GM12878 (cell line): ENCODE measurements at regions not wholly inside any gene's neighbourhood (a gene's known extent, or its start where the extent isn't known, plus 50 kb on each side); places are given as distances from the start of the nearest gene placed in this dataset.

ENCODE experiments used
- ATAC-seq: fragments of 200-7000 bp; cut with Tn5 transposase; 3 replicates; pipeline ENCODE4 v1.9.1; 2020; ENCODE audit warnings: mild to moderate bottlenecking, moderate library complexity
- BruUV-seq: library from RNA; stranded (reverse); fragments of 400-500 nt; replicated peaks from 2 replicates; lab custom pipeline; 2021; lab: Mats Ljungman, UMichigan
- CTCF ChIA-PET: fragments of 300-600 bp; sonication (Branson Sonifier 250); formaldehyde crosslinking; extraction: SDS; loops from one replicate; lab custom pipeline; 2021; ENCODE audit warnings: inconsistent platforms; lab: Yijun Ruan, JAX
- POLR2A ChIA-PET: fragments of 350-600 bp; formaldehyde crosslinking; extraction: SDS; loops from one replicate; lab custom pipeline; 2021; ENCODE audit warnings: inconsistent platforms; lab: Charles Lee
- RAD21 ChIA-PET: fragments of 300-600 bp; sonication (Branson Sonifier 250); formaldehyde crosslinking; loops from one replicate; lab custom pipeline; 2023; ENCODE audit warnings: antibody characterized with exemption; ENCODE audit not compliant: unreplicated experiment; lab: Charles Lee
- SMC1A ChIA-PET: fragments of 300-600 bp; sonication (Branson Sonifier 250); formaldehyde crosslinking; loops from one replicate; lab custom pipeline; 2023; ENCODE audit not compliant: unreplicated experiment, uncharacterized antibody; lab: Charles Lee
- DNase-seq: peaks from one replicate; pipeline ENCODE4 v3.0.0-alpha.2; 2011; ENCODE audit warnings: low read depth, low spot score
- FAIRE-seq: peaks from 3 replicates; lab custom pipeline; 2011; peaks lifted over from hg19 to GRCh38; lab: Jason Lieb, UNC
- H2AFZ ChIP-seq: 2 replicates; pipeline ENCODE4 v1.6.0; 2011; ENCODE audit warnings: low read depth, low read length, control low read depth; ENCODE audit not compliant: control insufficient read depth
- H3K27ac ChIP-seq: 2 replicates; pipeline ENCODE4 v1.5.1; 2011; ENCODE audit warnings: control low read depth; ENCODE audit not compliant: control insufficient read depth, insufficient read depth
- H3K27me3 ChIP-seq, 2 experiments: replicated peaks in 1 of 2; 2 replicates each; pipeline versions ENCODE4 v1.6.0 to v1.6.1; 2011; ENCODE audit warnings: low read length in 1 of 2; ENCODE audit not compliant: control insufficient read depth in 2 of 2, insufficient read depth in 2 of 2
- H3K36me3 ChIP-seq, 2 experiments: 2 replicates each; pipeline ENCODE4 v1.5.1; 2011; ENCODE audit warnings: low read length in 1 of 2; ENCODE audit not compliant: control insufficient read depth in 2 of 2, insufficient read depth in 2 of 2
- H3K4me1 ChIP-seq: 2 replicates; pipeline ENCODE4 v1.6.1; 2011; ENCODE audit warnings: mild to moderate bottlenecking, low read length, moderate library complexity, mixed read lengths; ENCODE audit not compliant: control insufficient read depth, insufficient read depth
- H3K4me2 ChIP-seq: 2 replicates; pipeline ENCODE4 v1.6.0; 2011; ENCODE audit warnings: control low read depth; ENCODE audit not compliant: control insufficient read depth, insufficient read depth
- H3K4me3 ChIP-seq: fragments of 200-600 bp; sonication (generic); 2 replicates; pipeline ENCODE4 v1.5.1; 2016
- H3K79me2 ChIP-seq: 2 replicates; pipeline ENCODE4 v1.6.0; 2011; ENCODE audit warnings: low read length; ENCODE audit not compliant: control insufficient read depth, insufficient read depth
- H3K9ac ChIP-seq: 2 replicates; pipeline ENCODE4 v1.8.0; 2011; ENCODE audit warnings: low read length, control low read depth, mixed read lengths; ENCODE audit not compliant: control insufficient read depth, insufficient read depth
- H3K9me3 ChIP-seq: replicated peaks from 3 replicates; pipeline ENCODE4 v1.5.1; 2011; ENCODE audit warnings: mild to moderate bottlenecking, low read length; ENCODE audit not compliant: control insufficient read depth, insufficient read depth
- H4K20me1 ChIP-seq: 2 replicates; pipeline ENCODE4 v1.6.0; 2011; ENCODE audit not compliant: control insufficient read depth, insufficient read depth
- ATF7 ChIP-seq: fragments of 450-650 bp; IDR thresholded peaks from 2 replicates; pipeline ENCODE4 v1.6.1; 2016; ENCODE audit warnings: low read depth, mild to moderate bottlenecking
- BMI1 ChIP-seq: fragments of 450-650 bp; IDR thresholded peaks from 2 replicates; pipeline ENCODE4 v1.6.1; 2016; ENCODE audit warnings: mild to moderate bottlenecking, moderate library complexity, borderline replicate concordance
- FOXK2 ChIP-seq: fragments of 450-650 bp; IDR thresholded peaks from 2 replicates; pipeline ENCODE4 v1.6.1; 2017; ENCODE audit warnings: mild to moderate bottlenecking, moderate library complexity
- GABPA ChIP-seq: IDR thresholded peaks from 2 replicates; pipeline ENCODE4 v1.6.1; 2014; ENCODE audit warnings: antibody characterized with exemption, low read depth, mild to moderate bottlenecking, inconsistent platforms
- JUND ChIP-seq: IDR thresholded peaks from 2 replicates; pipeline ENCODE4 v1.6.1; 2012; ENCODE audit warnings: low read depth, mild to moderate bottlenecking, low read length, improper control_type of control experiment, moderate library complexity
- MTA3 ChIP-seq: IDR thresholded peaks from 2 replicates; pipeline ENCODE4 v1.6.1; 2012; ENCODE audit warnings: low read length, inconsistent platforms, borderline replicate concordance
- NRF1 ChIP-seq: conservative IDR thresholded peaks from 2 replicates; pipeline ENCODE4 v1.6.1; 2011; ENCODE audit warnings: mild to moderate bottlenecking, low read depth, low read length, improper control_type of control experiment
- RELB ChIP-seq: fragments of 450-650 bp; IDR thresholded peaks from 2 replicates; pipeline ENCODE4 v1.6.1; 2017; ENCODE audit warnings: low read depth, mild to moderate bottlenecking, moderate library complexity
- SMAD1 ChIP-seq: fragments of 450-650 bp; IDR thresholded peaks from 2 replicates; pipeline ENCODE4 v1.6.1; 2018; ENCODE audit warnings: mild to moderate bottlenecking, low read depth; ENCODE audit not compliant: partially characterized antibody
- SUPT20H ChIP-seq: IDR thresholded peaks from 2 replicates; pipeline ENCODE4 v1.6.1; 2011; ENCODE audit warnings: low read depth, mild to moderate bottlenecking, low read length, moderate library complexity, borderline replicate concordance; ENCODE audit not compliant: control insufficient read depth
- WGBS: methylation state at CpG from one replicate; pipeline ENCODE4 v1.1.6; 2016; ENCODE audit warnings: low lambda C conversion rate; ENCODE audit not compliant: insufficient replicate concordance, insufficient coverage; ENCODE audit errors: missing lambda C conversion rate; 5-methylcytosine and 5-hydroxymethylcytosine counted together
- in situ Hi-C: fragments of 300-500 bp; cut with MboI; formaldehyde crosslinking; loops from 9 replicates; pipeline ENCODE4 v1.14.3; 2018; ENCODE audit warnings: mixed read lengths
- intact Hi-C: fragments of 100-400 bp; cut with micrococcal nuclease; formaldehyde crosslinking; loops from one replicate; pipeline ENCODE4 v1.14.2; 2022; ENCODE audit not compliant: unreplicated experiment
- TF ChIP-seq, protein P1 (sequence below): IDR thresholded peaks from 2 replicates; pipeline ENCODE4 v1.6.1; 2011; ENCODE audit warnings: low read depth, low read length, improper control_type of control experiment, borderline replicate concordance

DNA sequence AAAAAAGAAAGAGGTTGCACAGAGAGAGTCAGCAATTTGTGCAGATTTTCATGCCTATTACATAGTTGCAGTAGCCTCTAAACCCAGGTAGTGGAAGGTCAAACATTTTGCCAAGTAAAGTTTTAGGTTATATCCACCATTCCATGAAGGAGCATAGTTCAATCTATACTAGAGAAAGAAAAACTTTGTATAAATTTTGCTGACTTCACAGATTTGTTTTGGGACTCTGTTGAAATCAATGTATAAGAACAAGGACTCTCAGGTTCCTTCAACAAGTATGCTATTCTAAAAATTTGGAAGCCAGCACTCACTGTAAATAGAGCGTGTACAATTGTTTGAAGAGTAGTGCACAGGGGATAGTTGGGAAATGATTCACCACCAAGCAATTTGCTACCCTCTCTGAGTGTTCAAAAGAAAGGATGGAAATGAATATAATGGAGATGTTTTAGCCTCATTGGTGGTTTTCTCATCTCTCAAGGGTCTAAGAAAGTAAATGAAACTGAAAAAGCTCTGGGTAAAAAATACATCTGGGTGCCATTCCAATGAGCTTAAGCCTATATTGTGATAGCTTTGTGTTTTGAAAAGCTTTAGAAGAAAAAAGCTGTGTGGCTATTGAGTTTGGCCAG is 508.4 kb upstream of the LUZP2 start (continued):
- TF ChIP-seq RELB (no peak), MTA3 (no peak)
- TF ChIP-seq, all 136 proteins: peak for 0

DNA sequence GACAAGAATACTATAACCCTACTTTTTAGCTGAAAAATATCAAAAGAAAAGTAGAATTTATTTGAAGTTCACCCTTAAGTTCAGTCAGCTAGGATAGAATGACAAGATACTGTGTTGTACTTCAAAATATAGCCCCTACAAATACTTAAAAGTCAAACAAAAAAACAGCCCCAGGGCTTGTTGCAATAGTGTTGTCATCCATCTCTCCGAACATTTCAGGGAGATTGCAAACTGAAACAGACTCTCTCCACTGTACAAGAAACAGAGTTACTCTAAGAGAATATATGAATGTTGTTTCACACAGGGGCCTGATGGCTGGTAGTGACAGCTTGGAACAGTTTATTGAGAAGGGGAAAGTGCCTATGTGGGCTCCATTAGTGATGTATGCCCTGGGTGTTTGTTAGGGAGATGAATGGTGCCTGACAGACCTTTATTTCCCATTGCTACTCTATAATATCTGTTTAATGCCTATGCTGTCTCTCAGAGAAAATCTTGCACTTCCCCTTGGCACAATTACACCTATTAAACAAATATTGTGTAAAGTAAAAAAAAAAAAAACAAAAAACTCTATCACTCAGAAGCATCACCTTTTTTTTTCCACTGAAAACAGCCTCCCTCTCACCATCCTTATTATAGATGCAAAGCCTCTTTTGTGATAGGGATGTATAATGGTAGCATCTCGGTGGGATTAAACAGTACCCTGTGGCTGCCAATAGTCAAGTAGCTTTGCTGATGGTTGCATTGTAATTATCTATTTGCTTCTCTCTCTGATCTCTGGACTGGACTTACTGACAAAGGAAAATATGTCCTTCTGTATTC is 506.3 kb upstream of the LUZP2 start:
- no peak overlapping the region for H3K27ac ChIP-seq
- H3K9ac ChIP-seq, result no peak overlapping the region
- POLR2A ChIA-PET, result no interaction called here
- no peaks in the 10 kb centered on the region for H3K79me2 ChIP-seq
- 0% methylated on average over 2 of the region's 2 CpGs for WGBS
- no peaks in the 10 kb centered on the region for H3K9me3 ChIP-seq
- in situ Hi-C loops, result no loop called here
- no peak overlapping the region for H2AFZ ChIP-seq
- DNase-seq (no peak), ATAC-seq (no peak), FAIRE-seq (no peak)
- no peak for TF ChIP-seq GABPA
- no peak for TF ChIP-seq SMAD1
- TF ChIP-seq JUND, result no peak
- TF ChIP-seq, protein P1, sequence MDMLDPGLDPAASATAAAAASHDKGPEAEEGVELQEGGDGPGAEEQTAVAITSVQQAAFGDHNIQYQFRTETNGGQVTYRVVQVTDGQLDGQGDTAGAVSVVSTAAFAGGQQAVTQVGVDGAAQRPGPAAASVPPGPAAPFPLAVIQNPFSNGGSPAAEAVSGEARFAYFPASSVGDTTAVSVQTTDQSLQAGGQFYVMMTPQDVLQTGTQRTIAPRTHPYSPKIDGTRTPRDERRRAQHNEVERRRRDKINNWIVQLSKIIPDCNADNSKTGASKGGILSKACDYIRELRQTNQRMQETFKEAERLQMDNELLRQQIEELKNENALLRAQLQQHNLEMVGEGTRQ, result no peak
- no peak for TF ChIP-seq ATF7
- TF ChIP-seq NRF1, result no peak
- no peak for TF ChIP-seq FOXK2
- TF ChIP-seq BMI1, result no peak
- no peak for TF ChIP-seq SUPT20H
- H3K4me2 ChIP-seq, result no peak overlapping the region
- CTCF ChIA-PET, result interaction anchor here (1.3 kb wide), 1 partner anchor 9 kb away, joined by 3 read pairs; no protein-coding TSS in a partner anchor
- SMC1A ChIA-PET, result no interaction called here
- no peaks in the 10 kb centered on the region for H3K27me3 ChIP-seq
- intact Hi-C loops, result no loop called here
- no peaks in the 10 kb centered on the region for H4K20me1 ChIP-seq
- H3K4me3 ChIP-seq, result no peak overlapping the region
- H3K4me1 ChIP-seq, result no peaks in the 10 kb centered on the region
- RAD21 ChIA-PET, result no interaction called here
- no peaks in the 10 kb centered on the region for H3K36me3 ChIP-seq
- BruUV-seq, result no TSS peak
